DOHH2 (cell line): ENCODE measurements at regions not wholly inside any gene's neighbourhood (a gene's known extent, or its start where the extent isn't known, plus 50 kb on each side); places are given as distances from the start of the nearest gene placed in this dataset.

ENCODE experiments used
- CTCF ChIP-seq: fragments of 200-600 bp; sonication (generic); IDR thresholded peaks from one replicate; pipeline ENCODE4 v1.5.1; 2014; ENCODE audit warnings: antibody characterized with exemption, mild to moderate bottlenecking, low read depth, low read length; ENCODE audit not compliant: poor library complexity, severe bottlenecking
- EZH2phosphoT487 ChIP-seq: fragments of 200-600 bp; sonication (generic); IDR thresholded peaks from 2 replicates; pipeline ENCODE4 v1.6.1; 2017; ENCODE audit warnings: borderline replicate concordance, mild to moderate bottlenecking, antibody characterized with exemption, low read length, moderate library complexity, mixed read lengths

GRCh38 chr10:44011603-44011981 is 362.9 kb upstream of the ZNF32 start:
- TF ChIP-seq CTCF = no peak
- no peak for TF ChIP-seq EZH2phosphoT487
